Thymus (tissue), 11 donors: ENCODE measurements at regions not wholly inside any gene's neighbourhood (a gene's known extent, or its start where the extent isn't known, plus 50 kb on each side); places are given as distances from the start of the nearest gene placed in this dataset.

Experiments used
- DNase-seq, 9 donors: peaks; one replicate each; pipeline ENCODE4 v3.0.0-alpha.2; 2013; ENCODE audit warnings: low spot score in 9 of 9, low read depth in 6 of 9, missing footprints in 1 of 9
- H3K27ac ChIP-seq, 2 donors: one replicate each; pipeline ENCODE4 v1.5.1; 2013; ENCODE audit warnings: control low read depth in 1 of 2, low read depth in 1 of 2, low read length in 1 of 2, mild to moderate bottlenecking in 1 of 2, moderate library complexity in 1 of 2
- H3K27me3 ChIP-seq, 2 donors: one replicate each; pipeline ENCODE4 v1.5.1; 2013; ENCODE audit warnings: low read length in 1 of 2; ENCODE audit not compliant: control insufficient read depth in 2 of 2, insufficient read depth in 1 of 2
- H3K36me3 ChIP-seq, 2 donors: one replicate each; pipeline ENCODE4 v1.5.1; 2013; ENCODE audit warnings: low read length in 1 of 2, mild to moderate bottlenecking in 1 of 2, moderate library complexity in 1 of 2; ENCODE audit not compliant: control insufficient read depth in 2 of 2, insufficient read depth in 2 of 2
- H3K4me1 ChIP-seq, 2 donors: one replicate each; pipeline ENCODE4 v1.5.1; 2013; ENCODE audit warnings: low read length in 2 of 2; ENCODE audit not compliant: control insufficient read depth in 2 of 2, insufficient read depth in 2 of 2
- H3K4me3 ChIP-seq, 2 donors: one replicate each; pipeline ENCODE4 v1.5.1; 2013; ENCODE audit warnings: low read length in 2 of 2, control low read depth in 1 of 2, mild to moderate bottlenecking in 1 of 2
- H3K9me3 ChIP-seq, 2 donors: one replicate each; pipeline ENCODE4 v1.5.1; 2013; ENCODE audit warnings: low read length in 1 of 2, mild to moderate bottlenecking in 1 of 2; ENCODE audit not compliant: control insufficient read depth in 2 of 2, insufficient read depth in 1 of 2
- WGBS: extraction: QIAGEN DNeasy Blood & Tissue Kit; methylation state at CpG from one replicate; pipeline ENCODE4 v1.1.7; 2013; 5-methylcytosine and 5-hydroxymethylcytosine counted together
- donor health status: healthy.

- 100% methylated on average over 1 of the region's 1 CpG for WGBS
- Histone ChIP-seq H3K27ac (no peak overlapping the region), H3K4me1 (no peaks in the 10 kb centered on the region), H3K27me3 (no peaks in the 10 kb centered on the region), H3K4me3 (no peak overlapping the region), H3K36me3 (no peaks in the 10 kb centered on the region), H3K9me3 (no peaks in the 10 kb centered on the region)
- no peak for DNase-seq
These were observed 598.6 kb downstream of the AMY1C start for GRCh38 chr1:104348277-104348676.

- no peak for DNase-seq
- H3K4me3 ChIP-seq: no peak overlapping the region
- H3K9me3 ChIP-seq: no peaks in the 10 kb centered on the region
- H3K36me3 ChIP-seq: no peaks in the 10 kb centered on the region
- no peaks in the 10 kb centered on the region for H3K4me1 ChIP-seq
- H3K27ac ChIP-seq: no peak overlapping the region
- 7% methylated on average over 1 of the region's 1 CpG for WGBS
- H3K27me3 ChIP-seq: no peaks in the 10 kb centered on the region
These were observed 603.9 kb downstream of the AMY1C start for GRCh38 chr1:104353580-104353979.

- Histone ChIP-seq H3K27ac (no peak overlapping the region), H3K27me3 (no peaks in the 10 kb centered on the region), H3K4me3 (no peak overlapping the region), H3K9me3 (no peaks in the 10 kb centered on the region), H3K4me1 (no peaks in the 10 kb centered on the region), H3K36me3 (no peaks in the 10 kb centered on the region)
- no peak for DNase-seq
- WGBS: 84% methylated on average over 1 of the region's 1 CpG
These were observed 608.4 kb downstream of the AMY1C start for GRCh38 chr1:104358086-104358485.

GRCh38 chr1:104358621-104359020 is 608.9 kb downstream of the AMY1C start:
- Histone ChIP-seq H3K27ac (no peak overlapping the region), H3K27me3 (no peaks in the 10 kb centered on the region), H3K4me3 (no peak overlapping the region), H3K36me3 (no peaks in the 10 kb centered on the region), H3K4me1 (no peaks in the 10 kb centered on the region), H3K9me3 (no peaks in the 10 kb centered on the region)
- WGBS: 90% methylated on average over 3 of the region's 3 CpGs
- no peak for DNase-seq

- no peaks in the 10 kb centered on the region for H3K27me3 ChIP-seq
- no peak for DNase-seq
- no peaks in the 10 kb centered on the region for H3K4me1 ChIP-seq
- WGBS: 34% methylated on average over 1 of the region's 1 CpG
- no peak overlapping the region for H3K4me3 ChIP-seq
- no peak overlapping the region for H3K27ac ChIP-seq
- no peaks in the 10 kb centered on the region for H3K9me3 ChIP-seq
- H3K36me3 ChIP-seq: no peaks in the 10 kb centered on the region
These were observed 628.7 kb downstream of the AMY1C start for GRCh38 chr1:104378414-104378813.

GRCh38 chr1:104380003-104380402 is 630.3 kb downstream of the AMY1C start:
- WGBS: 95% methylated on average over 2 of the region's 2 CpGs
- Histone ChIP-seq H3K4me1 (no peaks in the 10 kb centered on the region), H3K27ac (no peak overlapping the region), H3K9me3 (no peaks in the 10 kb centered on the region), H3K27me3 (no peaks in the 10 kb centered on the region), H3K36me3 (no peaks in the 10 kb centered on the region), H3K4me3 (no peak overlapping the region)
- DNase-seq: no peak

GRCh38 chr1:104387716-104388508 is 638.2 kb downstream of the AMY1C start:
- WGBS: 86% methylated on average over 5 of the region's 5 CpGs

GRCh38 chr1:104392552-104392951 is 642.9 kb downstream of the AMY1C start:
- H3K27ac ChIP-seq: no peak overlapping the region
- no peaks in the 10 kb centered on the region for H3K27me3 ChIP-seq
- 97% methylated on average over 1 of the region's 1 CpG for WGBS
- H3K9me3 ChIP-seq: peaks cover 0 to 6% of the 10 kb centered on the region in 2 donors
- H3K4me1 ChIP-seq: no peaks in the 10 kb centered on the region
- DNase-seq: no peak
- H3K36me3 ChIP-seq: no peaks in the 10 kb centered on the region
- no peak overlapping the region for H3K4me3 ChIP-seq

More at GRCh38 chr1:104387716-104388508, 638.2 kb downstream of the AMY1C start:
- DNase-seq: no peak
- H3K27ac ChIP-seq: no peak overlapping the region
- no peak overlapping the region for H3K4me3 ChIP-seq
- H3K36me3 ChIP-seq: no peaks in the 10 kb centered on the region
- H3K4me1 ChIP-seq: no peaks in the 10 kb centered on the region
- H3K27me3 ChIP-seq: no peaks in the 10 kb centered on the region
- H3K9me3 ChIP-seq: peaks cover 0 to 6% of the 10 kb centered on the region in 2 donors

GRCh38 chr1:104402178-104402577 is 652.5 kb downstream of the AMY1C start:
- DNase-seq: no peak
- H3K4me3 ChIP-seq: no peak overlapping the region
- H3K4me1 ChIP-seq: no peaks in the 10 kb centered on the region
- 82% methylated on average over 2 of the region's 2 CpGs for WGBS
- no peaks in the 10 kb centered on the region for H3K36me3 ChIP-seq
- no peaks in the 10 kb centered on the region for H3K9me3 ChIP-seq
- H3K27me3 ChIP-seq: no peaks in the 10 kb centered on the region
- no peak overlapping the region for H3K27ac ChIP-seq
